Keratinocyte (primary cell): ENCODE measurements at regions not wholly inside any gene's neighbourhood (a gene's known extent, or its start where the extent isn't known, plus 50 kb on each side); places are given as distances from the start of the nearest gene placed in this dataset.
A peak's percentile ranks its signal among the peaks of the same experiment; 100 is the strongest.

Experiments used
- DNase-seq: peaks from one replicate; pipeline ENCODE4 v3.0.0-alpha.2; 2011; ENCODE audit warnings: low read depth, missing footprints, low spot score
- FAIRE-seq: peaks from 2 replicates; lab custom pipeline; 2011; peaks lifted over from hg19 to GRCh38; lab: Jason Lieb, UNC
- H2AFZ ChIP-seq: 2 replicates; pipeline ENCODE4 v1.6.0; 2012; ENCODE audit warnings: low read length, control low read depth, inconsistent platforms; ENCODE audit not compliant: control insufficient read depth
- H3K27ac ChIP-seq: 2 replicates; pipeline ENCODE4 v1.5.1; 2011; ENCODE audit warnings: low read length; ENCODE audit not compliant: control insufficient read depth, insufficient read depth
- H3K27me3 ChIP-seq: 3 replicates; pipeline ENCODE4 v1.6.0; 2011; ENCODE audit warnings: low read length; ENCODE audit not compliant: control insufficient read depth, insufficient read depth; ENCODE audit errors: extremely low read depth
- H3K36me3 ChIP-seq, 2 experiments: 2 replicates in 1 of 2; 3 replicates in 1 of 2; pipeline ENCODE4 v1.5.1; 2011; ENCODE audit warnings: low read length in 2 of 2, mild to moderate bottlenecking in 1 of 2; ENCODE audit not compliant: control insufficient read depth in 2 of 2, insufficient read depth in 2 of 2; ENCODE audit errors: extremely low read depth in 1 of 2
- H3K4me1 ChIP-seq: 3 replicates; pipeline ENCODE4 v1.5.1; 2011; ENCODE audit warnings: low read length; ENCODE audit not compliant: control insufficient read depth, insufficient read depth; ENCODE audit errors: extremely low read depth
- H3K4me2 ChIP-seq: 3 replicates; pipeline ENCODE4 v1.6.0; 2011; ENCODE audit warnings: low read depth, low read length; ENCODE audit not compliant: control insufficient read depth, insufficient read depth; ENCODE audit errors: extremely low read depth
- H3K4me3 ChIP-seq, 3 experiments: fragments of 200-600 bp in 1 of 3; sonication (generic) in 1 of 3; 2 replicates in 2 of 3; 3 replicates in 1 of 3; pipeline ENCODE4 v1.5.1; 2011 to 2016; ENCODE audit warnings: low read length in 3 of 3, mild to moderate bottlenecking in 3 of 3, control low read depth in 2 of 3, inconsistent platforms in 1 of 3, low read depth in 1 of 3, mixed read lengths in 1 of 3, mixed run types in 1 of 3, moderate library complexity in 1 of 3; ENCODE audit not compliant: control insufficient read depth in 2 of 3, insufficient read depth in 2 of 3; ENCODE audit errors: extremely low read depth in 1 of 3
- H3K79me2 ChIP-seq: 2 replicates; pipeline ENCODE4 v1.6.0; 2012; ENCODE audit warnings: low read length; ENCODE audit not compliant: control insufficient read depth, insufficient read depth
- H3K9ac ChIP-seq: 3 replicates; pipeline ENCODE4 v1.6.0; 2011; ENCODE audit warnings: low read length; ENCODE audit not compliant: control insufficient read depth, insufficient read depth; ENCODE audit errors: extremely low read depth
- H3K9me1 ChIP-seq: 3 replicates; pipeline ENCODE4 v1.6.0; 2011; ENCODE audit warnings: low read length; ENCODE audit not compliant: control insufficient read depth, insufficient read depth; ENCODE audit errors: extremely low read depth
- H3K9me3 ChIP-seq: 2 replicates; pipeline ENCODE4 v1.5.1; 2012; ENCODE audit warnings: low read depth, low read length; ENCODE audit not compliant: control insufficient read depth
- H4K20me1 ChIP-seq: 3 replicates; pipeline ENCODE4 v1.6.0; 2011; ENCODE audit warnings: low read length; ENCODE audit not compliant: control insufficient read depth, insufficient read depth; ENCODE audit errors: extremely low read depth
- EZH2 ChIP-seq: IDR thresholded peaks from one replicate; pipeline ENCODE4 v1.6.1; 2012; ENCODE audit warnings: inconsistent platforms, mild to moderate bottlenecking, low read length, moderate library complexity
- dilution Hi-C: fragments of 300-500 bp; cut with MboI; formaldehyde crosslinking; loops from one replicate; pipeline ENCODE4 v1.7.0; 2020; ENCODE audit warnings: low sequenced_read_pairs; ENCODE audit not compliant: extremely low pct_ligation_motif_present
- TF ChIP-seq, protein P1 (sequence below), 3 experiments: IDR thresholded peaks in 1 of 3; conservative IDR thresholded peaks in 1 of 3; optimal IDR thresholded peaks in 1 of 3; 2 replicates in 2 of 3; 3 replicates in 1 of 3; pipeline versions ENCODE3 to v1.5.1; 2011; ENCODE audit warnings: low read length in 3 of 3, mild to moderate bottlenecking in 3 of 3, moderate library complexity in 2 of 3, control low read depth in 1 of 3, inconsistent platforms in 1 of 3; ENCODE audit not compliant: insufficient read depth in 2 of 3; ENCODE audit errors: extremely low read depth in 1 of 3

DNA sequence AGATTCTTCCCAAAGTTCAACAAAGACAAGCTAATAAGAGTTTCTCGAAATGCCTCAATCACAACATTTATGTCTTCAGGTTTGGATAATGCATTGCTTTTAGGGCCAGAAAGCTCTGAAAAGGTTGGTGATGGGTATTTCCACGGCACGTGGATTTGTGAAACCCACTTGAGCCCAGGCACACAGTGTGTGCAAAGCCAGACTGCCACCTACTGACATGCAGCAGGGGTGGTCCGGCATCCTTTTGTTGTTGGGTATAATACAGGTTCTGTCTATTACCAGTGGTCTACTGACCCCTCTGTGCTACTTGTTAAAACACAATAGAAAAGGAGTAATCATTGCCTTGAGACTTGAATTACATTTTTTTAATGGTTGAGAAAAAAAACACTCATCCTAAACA, 225.6 kb downstream of the RAP2A start:
- Histone ChIP-seq H3K9me1 (no peaks in the 10 kb centered on the region), H3K36me3 (no peaks in the 10 kb centered on the region), H3K27me3 (no peaks in the 10 kb centered on the region), H3K4me2 (no peak overlapping the region), H3K4me1 (no peaks in the 10 kb centered on the region), H3K79me2 (no peaks in the 10 kb centered on the region), H3K4me3 (no peak overlapping the region), H2AFZ (no peak overlapping the region), H3K9me3 (no peaks in the 10 kb centered on the region), H3K9ac (no peak overlapping the region), H3K27ac (no peak overlapping the region), H4K20me1 (no peaks in the 10 kb centered on the region)
- FAIRE-seq: no peak
- dilution Hi-C loops: no loop called here
- TF ChIP-seq EZH2: no peak
- TF ChIP-seq, protein P1, sequence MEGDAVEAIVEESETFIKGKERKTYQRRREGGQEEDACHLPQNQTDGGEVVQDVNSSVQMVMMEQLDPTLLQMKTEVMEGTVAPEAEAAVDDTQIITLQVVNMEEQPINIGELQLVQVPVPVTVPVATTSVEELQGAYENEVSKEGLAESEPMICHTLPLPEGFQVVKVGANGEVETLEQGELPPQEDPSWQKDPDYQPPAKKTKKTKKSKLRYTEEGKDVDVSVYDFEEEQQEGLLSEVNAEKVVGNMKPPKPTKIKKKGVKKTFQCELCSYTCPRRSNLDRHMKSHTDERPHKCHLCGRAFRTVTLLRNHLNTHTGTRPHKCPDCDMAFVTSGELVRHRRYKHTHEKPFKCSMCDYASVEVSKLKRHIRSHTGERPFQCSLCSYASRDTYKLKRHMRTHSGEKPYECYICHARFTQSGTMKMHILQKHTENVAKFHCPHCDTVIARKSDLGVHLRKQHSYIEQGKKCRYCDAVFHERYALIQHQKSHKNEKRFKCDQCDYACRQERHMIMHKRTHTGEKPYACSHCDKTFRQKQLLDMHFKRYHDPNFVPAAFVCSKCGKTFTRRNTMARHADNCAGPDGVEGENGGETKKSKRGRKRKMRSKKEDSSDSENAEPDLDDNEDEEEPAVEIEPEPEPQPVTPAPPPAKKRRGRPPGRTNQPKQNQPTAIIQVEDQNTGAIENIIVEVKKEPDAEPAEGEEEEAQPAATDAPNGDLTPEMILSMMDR (optimal IDR thresholded peaks at IDR 0.05 in 1 of 3, IDR thresholded peaks at IDR 0.05 in 1 of 3, conservative IDR thresholded peaks at IDR 0.05 in 1 of 3; ENCODE audit: extremely low read depth in 1 of 3, insufficient read depth in 2 of 3, low read length in 3 of 3): peak in 1 of 3 experiments; percentile 64
- no peak for DNase-seq

DNA sequence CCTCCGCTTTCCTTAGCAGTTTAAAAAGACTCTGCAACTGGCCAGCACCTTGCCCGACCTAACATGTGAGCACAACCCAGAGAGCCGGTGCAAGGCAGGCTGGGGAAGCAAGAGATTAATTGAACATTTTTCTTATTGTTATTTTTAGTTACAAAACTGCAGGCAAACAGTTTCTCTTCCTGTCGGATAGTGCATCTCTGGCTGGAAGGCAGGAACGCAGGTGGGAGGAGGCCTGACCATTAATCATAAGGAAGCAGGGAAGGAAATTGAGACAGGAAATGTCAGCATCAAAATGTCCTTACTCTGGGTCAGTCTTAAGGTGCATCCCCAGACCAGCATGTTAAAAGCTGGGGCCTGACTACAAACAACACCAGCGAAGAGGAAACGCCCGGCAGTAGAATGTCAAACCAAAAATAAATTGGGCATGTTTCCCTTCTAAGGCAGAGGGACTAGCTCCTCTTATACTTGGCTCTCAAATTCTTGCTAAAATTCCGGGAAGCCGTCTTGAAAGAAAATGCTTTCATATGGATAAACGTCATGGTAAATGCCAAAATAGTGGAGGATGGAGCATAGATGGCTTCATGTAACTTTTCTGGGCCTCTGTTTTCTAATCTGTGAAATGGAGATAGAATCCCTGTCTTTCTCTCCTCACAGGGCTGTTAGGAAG, 226.8 kb downstream of the RAP2A start:
- H3K27ac ChIP-seq: no peak overlapping the region
- dilution Hi-C loops: no loop called here
- FAIRE-seq: no peak

More for the DNA sequence above, 226.8 kb downstream of the RAP2A start:
- no peak for TF ChIP-seq EZH2
- TF ChIP-seq, protein P1 (optimal IDR thresholded peaks at IDR 0.05 in 1 of 3, IDR thresholded peaks at IDR 0.05 in 1 of 3, conservative IDR thresholded peaks at IDR 0.05 in 1 of 3; ENCODE audit: extremely low read depth in 1 of 3, insufficient read depth in 2 of 3, low read length in 3 of 3): no peak
- Histone ChIP-seq H3K27me3 (no peaks in the 10 kb centered on the region), H3K9ac (no peak overlapping the region), H3K4me2 (no peak overlapping the region), H4K20me1 (no peaks in the 10 kb centered on the region), H3K4me1 (no peaks in the 10 kb centered on the region), H3K9me1 (no peaks in the 10 kb centered on the region), H3K36me3 (no peaks in the 10 kb centered on the region), H3K4me3 (no peak overlapping the region), H2AFZ (no peak overlapping the region), H3K9me3 (no peaks in the 10 kb centered on the region), H3K79me2 (no peaks in the 10 kb centered on the region)
- no peak for DNase-seq
